HG02970 (cell line): ENCODE measurements at regions not wholly inside any gene's neighbourhood (a gene's known extent, or its start where the extent isn't known, plus 50 kb on each side); places are given as distances from the start of the nearest gene placed in this dataset.
"Not testable (repeated sequence)": the region's sequence is repeated elsewhere in the genome, so short reads cannot be mapped to it uniquely, and the experiment has no call there.

Experiments used
- ATAC-seq: cut with Tn5 transposase; IDR thresholded peaks from one replicate; pipeline ENCODE4 v1.9.1; 2021; ENCODE audit warnings: mild to moderate bottlenecking, moderate library complexity, moderate number of reproducible peaks; ENCODE audit not compliant: unreplicated experiment, low FRiP score

DNA sequence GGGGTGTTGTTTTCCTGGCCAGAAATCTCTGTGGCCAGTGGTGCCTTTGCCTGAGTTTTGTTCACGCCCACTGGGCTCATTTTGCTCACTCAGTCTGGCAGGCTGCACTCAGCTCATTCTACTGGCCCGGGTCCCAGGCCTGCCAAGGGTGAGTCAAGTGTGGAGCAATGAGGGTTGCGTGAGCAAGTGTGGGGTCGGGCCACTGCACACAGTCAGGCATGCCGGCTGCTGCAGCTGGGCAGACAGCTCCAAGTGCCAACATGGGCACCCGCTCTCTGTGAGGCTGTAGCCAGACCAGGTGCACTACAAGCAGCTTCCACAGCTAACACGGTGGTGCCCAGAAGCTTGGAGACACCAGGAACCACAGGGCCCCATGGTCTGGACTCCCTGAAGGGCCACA is 801.1 kb upstream of the RAB6C start:
- no peak for ATAC-seq

DNA sequence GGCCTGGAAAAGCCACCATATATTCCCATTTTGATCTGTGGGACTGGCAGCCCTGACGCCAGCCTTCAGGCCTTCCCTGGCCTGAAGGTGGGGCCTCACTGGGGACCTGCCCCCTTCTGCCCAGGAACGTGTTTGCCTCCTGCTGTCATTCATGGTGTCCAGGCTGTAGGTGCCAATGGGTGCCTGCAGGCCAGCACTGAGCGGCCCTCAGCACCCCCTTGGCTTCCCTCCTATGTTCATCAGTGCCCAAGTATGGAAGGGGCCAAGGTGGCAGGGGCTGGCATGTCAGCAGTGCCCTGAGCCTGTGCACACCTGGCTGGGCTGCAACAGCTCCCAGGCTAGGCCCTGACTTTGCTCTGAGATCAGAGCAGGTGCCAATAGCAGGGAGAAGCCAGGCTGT is 800.3 kb upstream of the RAB6C start:
- no peak for ATAC-seq

DNA sequence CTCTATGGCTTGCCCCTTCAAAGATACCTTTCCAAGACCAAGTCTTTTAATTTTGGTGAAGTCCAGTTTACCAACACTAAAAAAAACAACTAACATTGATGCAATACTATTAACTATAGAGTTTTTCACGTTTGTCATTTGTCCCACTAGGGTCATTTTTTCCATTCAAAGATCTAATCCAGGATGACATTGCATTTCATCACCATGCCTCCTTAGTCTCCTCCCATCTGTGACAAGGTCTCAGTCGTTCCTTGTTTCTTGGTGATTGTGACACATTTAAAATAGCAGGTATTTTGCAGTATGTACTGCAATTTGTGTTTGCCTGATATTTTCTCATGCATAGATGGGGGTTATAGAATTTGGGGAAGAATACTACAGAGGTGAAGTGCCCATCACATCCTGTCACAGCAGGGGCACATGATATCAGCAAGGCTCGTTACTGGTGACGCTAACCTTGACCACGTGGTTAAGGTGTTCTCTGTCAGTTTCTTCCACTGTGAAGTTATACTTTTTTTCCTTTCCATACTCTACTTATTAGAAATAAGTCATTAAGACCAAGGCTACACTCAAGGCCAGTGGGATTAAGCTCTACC is 799.2 kb upstream of the RAB6C start:
- no peak for ATAC-seq

DNA sequence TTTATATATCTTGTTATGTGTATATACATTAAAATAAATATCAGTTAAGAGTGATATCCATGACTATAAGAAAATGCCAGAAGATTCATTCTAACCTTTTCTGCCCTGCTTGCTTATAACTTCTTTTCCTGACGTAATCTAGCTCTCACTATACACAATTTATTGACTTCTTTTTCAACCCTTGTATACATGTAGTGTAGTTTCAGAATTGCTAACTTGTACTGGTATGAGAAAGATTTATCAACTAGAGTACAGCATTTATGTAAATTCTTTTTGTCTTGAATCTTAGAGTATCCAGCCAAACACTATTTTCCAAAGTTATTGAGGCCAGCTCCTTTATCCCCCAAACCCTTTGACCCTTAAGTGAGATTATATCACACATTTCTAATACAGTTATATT is 798.0 kb upstream of the RAB6C start:
- no peak for ATAC-seq

DNA sequence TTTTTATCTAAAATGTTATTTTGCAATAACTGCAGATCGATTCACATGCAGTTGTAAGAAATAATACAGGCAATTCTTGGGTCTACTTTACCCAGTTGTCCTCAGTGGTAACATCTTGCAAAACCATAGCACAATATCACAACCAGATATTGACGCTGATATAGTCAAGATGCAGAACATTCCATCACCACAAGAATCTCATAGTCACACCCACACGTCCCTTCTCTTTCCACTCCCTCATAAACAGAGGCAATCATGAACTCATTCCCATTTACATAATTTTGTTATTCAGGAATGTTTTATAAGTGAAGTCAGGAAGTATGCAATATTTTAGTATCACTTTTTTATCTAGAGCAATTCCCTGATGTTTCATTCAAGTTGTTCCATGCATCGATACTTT is 797.5 kb upstream of the RAB6C start:
- no peak for ATAC-seq

DNA sequence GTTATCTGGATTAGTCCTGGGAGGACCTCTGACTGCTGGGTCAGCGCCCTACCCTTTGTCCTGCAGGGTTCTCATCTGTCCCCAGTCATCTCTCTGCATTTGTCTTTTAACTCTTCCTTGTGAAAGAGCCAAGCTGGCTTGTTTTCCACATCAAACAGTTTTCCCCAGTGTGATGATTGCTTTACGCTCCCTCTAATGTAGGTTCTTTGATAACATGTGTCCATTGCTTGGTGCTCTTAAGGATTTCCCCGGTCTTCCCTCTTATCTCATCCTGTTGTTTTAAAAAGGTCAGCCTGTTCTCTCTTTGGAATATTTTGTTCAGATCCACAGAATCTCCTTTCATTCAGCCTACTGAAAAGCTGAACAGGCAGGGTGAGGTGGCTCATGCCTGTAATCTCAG is 792.1 kb upstream of the RAB6C start:
- ATAC-seq, result no peak

DNA sequence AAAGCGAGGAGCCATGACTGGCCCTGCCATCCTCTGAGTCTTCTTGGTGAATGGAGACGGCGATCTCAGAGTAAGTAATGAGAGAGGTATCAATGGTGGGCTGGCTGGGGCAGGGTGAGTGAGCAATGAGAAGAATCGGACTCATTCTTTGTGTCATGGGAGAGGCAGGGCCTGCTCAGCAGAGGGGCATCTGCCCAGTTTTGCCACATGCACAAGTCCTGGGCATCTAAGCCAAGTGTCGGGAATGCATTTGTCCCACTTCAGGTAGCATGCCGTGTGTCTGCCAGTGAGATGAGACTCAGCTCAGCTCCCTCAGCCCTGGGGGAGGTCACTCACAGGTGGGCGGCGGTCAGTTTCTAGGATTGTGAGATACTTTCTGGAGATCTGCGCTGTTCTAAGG is 791.0 kb upstream of the RAB6C start:
- ATAC-seq, result no peak

DNA sequence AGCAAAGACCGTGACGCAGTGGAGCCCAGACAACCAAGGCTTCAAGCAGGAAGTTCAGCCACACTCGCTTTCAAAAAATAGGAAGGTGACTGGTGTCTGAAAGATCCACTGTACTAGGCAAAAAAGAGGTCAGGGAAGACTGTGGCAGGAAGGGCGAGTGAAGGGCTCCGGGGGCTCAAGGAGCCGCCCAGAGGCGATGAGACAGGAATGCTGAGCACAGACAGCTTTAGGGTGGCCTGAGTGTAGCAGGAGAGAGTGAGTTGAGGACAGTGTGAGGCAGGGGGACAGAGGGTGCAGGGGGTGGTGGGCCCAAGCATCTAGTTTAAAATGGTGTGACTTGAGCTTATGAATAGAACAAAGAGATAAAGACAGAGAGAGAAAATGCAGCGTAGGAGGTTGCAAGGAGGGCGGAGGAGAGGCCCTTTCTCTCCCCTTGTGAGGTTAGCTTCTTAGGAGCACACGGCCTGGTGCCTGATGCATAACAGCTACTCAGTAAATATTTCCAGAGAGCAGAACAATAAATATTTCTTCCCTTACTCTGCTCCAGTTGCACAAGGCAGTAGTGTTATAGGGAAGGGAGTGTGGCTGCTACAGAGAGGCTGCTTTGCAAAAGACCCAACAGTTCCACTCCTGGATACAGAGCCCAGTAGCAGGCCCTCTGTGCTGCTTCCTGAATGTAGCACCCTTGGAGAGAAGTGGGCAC is 789.7 kb upstream of the RAB6C start:
- ATAC-seq, result no peak

DNA sequence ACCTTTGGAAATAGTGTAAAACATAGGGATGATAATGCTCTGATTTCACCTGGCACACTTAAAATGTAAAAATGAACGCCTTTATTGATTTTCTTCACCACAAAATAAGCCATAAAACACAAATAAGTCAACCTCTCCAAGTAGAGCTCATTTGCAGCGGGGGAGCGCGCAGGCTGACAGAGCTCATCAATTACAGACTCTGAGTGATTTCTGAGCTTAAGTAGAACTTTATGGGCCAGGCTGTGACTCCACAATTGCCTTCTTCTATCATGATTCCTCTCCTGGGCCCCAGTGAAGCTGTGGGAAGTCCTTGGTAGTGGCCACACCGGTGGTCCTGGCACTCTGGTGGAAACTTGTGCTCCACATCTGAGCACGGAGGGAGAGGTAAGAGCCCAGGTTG is 789.0 kb upstream of the RAB6C start:
- ATAC-seq, result no peak

DNA sequence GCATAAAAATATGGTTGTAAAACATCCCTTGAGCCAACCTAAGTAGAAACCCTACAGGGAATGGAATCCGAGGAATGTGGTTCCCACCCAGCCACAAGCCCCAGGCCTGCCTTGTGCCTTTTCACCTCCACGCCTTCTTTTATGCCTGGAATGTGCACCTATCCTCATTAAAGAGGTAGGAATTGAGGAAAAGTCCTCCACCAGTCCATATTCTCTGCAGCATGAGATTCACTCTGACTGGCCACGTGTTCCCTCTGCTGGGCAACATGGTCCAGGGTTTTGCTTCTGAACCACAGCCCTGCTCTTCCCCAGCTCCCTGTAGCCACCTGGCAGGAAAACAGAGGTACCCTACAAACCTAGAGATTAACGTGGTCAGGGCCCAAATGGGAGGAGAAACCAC is 787.9 kb upstream of the RAB6C start:
- no peak for ATAC-seq

DNA sequence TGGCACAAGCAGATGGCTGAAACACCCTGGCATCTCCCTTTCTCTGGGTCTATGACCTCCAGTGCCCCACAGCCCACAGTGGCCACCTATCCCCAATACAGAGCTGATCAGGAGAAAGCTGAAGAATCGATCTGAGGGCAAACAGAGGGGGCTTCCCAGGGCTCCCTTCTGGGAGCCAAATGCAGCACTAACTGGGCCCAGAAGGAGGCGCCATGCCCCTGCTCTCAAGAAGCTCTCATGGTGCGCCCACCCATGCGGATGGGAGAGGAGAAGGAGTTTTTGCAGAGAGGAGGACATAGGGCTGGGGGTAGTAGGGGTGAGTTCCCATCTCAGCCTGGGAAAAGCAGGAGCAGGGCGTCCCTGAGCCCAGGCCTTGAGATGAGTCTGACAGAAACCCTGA is 787.3 kb upstream of the RAB6C start:
- ATAC-seq, result no peak

DNA sequence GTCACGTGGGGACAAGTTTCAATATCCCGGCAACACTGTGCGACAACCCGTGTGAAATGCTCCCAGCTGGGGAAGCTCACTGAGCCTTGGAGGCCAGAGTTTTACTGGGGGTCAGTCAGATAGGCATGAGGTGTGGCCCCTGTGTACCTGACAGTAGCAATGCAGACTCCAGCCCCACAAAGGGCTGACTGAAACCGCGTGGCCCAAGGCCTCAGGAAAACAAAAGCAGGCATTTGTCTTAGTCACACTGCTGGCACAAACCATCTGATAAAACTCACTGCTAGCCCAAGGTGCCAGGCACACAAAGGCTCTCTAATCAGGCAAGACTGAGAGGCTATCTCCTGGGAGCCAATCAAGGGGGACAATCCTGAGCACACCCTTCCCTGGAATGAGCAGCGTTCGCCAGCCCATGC is 786.6 kb upstream of the RAB6C start:
- ATAC-seq, result no peak

DNA sequence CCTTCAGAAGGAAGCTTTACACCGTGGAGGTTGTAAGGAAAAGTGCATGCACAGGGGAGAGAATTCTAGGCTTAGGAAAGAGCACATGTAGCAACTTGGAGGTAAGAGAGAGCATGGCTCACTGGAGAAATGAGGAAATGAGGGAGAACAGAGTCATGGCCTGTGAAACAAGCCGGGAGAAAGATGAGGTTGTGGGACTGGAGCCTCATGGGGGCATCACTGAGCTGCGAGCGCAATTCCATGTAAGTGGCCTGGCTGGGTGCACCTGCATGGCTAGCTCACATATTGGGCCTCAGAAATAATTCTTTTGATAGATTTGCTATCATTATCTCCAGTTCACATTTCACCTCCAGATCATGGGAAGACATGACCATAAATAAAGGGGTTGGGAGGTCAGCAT is 785.5 kb upstream of the RAB6C start:
- no peak for ATAC-seq

DNA sequence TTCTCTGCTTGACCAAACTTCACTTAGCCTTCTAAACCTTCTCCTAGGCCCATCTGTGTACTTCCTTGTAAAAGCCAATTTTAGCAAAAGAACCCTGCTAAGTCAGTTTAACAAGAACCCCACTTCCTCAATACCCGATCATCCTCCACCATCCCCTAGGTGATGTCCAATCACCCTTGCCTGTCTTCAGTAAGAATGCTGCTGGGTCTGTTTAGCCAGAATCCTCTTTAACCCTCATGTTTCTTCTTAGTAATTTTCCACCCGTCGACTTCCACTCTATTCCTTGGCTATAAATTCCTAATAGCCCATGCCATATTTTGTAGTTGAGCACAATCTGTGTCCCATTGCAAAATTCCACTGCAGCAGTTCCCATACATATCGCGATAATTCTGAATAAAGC is 780.0 kb upstream of the RAB6C start:
- no peak for ATAC-seq

DNA sequence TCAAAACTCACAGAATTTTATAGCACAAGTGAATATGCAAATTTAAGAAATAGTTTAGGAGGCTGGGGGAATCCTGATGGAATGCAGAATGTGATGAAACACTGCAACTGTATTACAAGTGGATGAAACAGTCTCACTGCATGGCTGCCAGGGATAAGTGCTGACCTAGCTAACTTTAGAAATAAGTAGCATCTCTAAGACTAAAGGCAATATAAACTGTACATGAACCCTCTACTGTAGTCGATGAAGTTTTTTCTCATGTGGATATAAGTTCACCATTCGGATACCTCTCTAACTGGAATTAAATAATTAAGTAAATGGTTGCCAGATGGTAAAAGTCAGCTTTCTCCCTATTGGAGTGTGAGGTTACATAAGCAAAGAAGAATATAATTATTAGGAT is 777.8 kb upstream of the RAB6C start:
- ATAC-seq, result no peak

DNA sequence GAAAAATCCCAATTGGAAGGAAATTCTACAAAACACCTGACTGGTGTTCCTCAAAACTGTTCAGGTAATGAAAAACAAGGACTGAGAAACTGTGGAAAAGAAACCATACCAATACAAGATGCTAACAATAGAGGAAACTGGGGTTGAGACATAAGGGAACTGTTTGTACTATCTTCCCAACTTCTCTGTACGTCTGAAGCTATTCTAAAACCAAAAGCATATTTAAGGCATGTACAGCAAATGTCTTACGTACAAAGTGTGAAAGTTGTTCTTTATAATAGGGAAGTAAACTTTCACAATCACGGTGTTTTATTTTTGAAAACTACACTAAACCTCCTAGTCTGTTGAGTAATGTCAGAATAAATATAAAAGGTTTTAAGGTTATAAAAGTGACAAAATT is 776.1 kb upstream of the RAB6C start:
- ATAC-seq, result no peak

DNA sequence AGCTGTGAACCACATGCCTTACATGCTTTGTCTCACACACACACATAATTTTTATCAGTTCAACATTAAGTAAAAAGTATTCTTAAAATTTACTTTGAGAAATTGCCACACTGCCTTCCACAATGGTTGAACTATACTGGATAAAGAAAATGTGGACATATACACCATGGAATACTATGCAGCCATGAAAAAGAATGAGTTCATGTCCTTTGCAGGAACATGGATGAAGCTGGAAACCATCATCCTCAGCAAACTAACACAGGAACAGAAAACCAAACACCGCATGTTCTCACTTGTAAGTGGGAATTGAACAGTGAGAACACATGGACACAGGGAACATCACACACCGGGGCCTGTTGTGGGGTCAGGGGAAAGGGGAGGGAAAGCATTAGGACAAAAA is 774.9 kb upstream of the RAB6C start:
- not testable (repeated sequence) for ATAC-seq

DNA sequence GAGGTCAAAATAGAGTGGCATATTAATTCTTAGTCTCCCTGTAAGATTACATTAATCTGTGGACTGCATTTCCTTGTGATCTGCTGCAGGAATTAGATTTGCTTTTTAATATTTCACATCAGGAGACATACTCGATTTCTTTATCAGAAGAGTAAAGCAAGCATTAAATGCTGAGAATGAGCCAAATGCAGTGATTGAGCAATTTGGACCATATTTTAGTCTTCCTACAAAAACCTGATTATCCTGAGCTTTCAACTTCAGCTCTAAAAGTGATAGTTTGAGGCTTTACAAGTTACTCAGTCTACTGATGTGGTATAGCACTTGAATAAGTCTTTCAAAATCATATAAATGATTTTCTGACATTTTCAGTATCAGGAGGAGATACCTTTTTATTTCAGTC is 774.3 kb upstream of the RAB6C start:
- no peak for ATAC-seq

DNA sequence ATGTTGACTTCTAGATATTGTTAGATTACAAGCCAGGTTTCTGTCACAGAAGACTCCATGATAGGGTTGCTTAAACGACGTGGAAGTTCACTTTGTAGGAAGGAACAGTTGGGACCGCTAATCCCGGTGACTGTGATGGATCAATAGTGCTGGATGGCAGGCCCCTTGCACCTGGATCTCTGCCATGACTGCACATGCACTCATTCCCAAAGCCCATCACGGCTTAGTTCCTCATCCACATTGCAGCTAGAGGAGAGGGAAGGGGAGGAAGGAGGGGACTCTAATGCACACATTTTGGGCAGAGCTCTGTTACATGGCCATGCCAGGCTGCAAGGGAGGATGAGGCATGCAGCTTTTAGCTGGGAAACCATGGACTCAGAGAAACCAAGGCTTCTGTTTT is 773.7 kb upstream of the RAB6C start:
- ATAC-seq, result no peak

DNA sequence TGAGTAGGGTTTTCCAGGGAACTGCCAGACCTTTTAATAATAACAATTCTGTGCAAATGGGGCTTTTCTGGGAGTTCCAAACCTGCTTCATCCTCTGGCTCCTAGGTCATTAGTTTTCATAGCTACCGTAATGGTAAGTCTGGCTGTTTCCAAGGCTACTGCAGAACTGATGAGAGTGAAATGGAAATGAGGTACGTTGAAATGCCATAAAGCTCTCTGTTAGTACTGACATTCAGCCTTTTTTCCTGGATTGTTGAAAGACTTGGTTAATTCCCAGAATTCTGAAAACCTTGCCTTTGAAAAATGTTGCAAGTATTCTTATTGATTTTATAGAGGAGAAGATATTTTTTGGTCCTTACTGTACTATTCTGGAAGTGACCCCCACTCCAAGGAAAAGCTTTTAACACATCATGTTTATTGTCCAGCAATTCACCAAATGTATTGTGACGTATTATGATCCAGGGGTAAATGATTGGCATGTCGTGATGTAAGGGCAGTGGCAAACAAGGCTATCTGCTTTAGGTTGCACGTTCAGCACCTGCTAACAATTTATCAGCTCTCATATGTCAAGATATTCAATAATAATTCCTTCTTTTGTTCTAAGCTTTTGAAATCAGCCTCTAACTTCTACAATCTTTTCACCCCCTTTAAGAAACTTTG is 767.0 kb upstream of the RAB6C start:
- ATAC-seq, result no peak

DNA sequence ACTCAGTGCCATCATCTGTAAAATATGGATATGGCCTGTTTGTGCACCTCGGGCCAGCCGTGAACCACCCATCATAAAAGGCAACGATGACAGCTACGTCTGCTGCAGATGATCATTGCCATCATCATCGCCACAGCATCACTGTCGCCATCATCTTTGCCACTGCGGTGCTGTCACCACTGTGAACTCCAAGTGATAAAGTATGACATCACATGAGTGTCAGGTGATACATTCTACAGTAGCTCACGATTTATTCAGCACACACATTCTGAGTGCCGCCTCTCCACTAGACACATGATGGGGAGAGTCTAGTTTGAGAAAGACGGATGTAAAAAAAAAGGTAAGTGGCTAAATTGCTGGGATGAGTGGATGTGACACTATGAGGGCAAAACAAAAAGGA is 755.4 kb upstream of the RAB6C start:
- ATAC-seq, result no peak

DNA sequence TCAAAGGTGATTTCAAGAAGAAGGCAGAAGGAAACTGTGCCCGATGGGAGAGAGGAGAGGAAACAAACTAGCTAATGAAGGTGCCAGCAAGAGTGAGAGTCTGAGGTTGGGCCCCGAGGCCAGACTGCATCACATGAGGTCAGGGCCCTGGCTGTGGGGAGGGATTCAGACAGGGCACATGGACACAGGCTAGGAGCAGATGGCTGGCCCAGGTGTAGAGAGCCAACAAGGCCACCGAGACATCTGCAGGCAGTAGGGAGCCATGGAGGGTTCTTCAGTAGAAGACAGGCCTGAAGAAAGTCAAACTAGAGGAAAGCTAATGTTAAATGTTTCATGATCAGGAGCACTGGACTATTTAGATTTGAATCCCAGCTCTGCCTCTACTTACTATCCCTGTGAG is 755.0 kb upstream of the RAB6C start:
- ATAC-seq, result no peak
